ENCODE measurements at regions not wholly inside any gene's neighbourhood (a gene's known extent, or its start where the extent isn't known, plus 50 kb on each side); places are given as distances from the start of the nearest gene placed in this dataset.
"Not testable (repeated sequence)": the region's sequence is repeated elsewhere in the genome, so short reads cannot be mapped to it uniquely, and the experiment has no call there.

DNA sequence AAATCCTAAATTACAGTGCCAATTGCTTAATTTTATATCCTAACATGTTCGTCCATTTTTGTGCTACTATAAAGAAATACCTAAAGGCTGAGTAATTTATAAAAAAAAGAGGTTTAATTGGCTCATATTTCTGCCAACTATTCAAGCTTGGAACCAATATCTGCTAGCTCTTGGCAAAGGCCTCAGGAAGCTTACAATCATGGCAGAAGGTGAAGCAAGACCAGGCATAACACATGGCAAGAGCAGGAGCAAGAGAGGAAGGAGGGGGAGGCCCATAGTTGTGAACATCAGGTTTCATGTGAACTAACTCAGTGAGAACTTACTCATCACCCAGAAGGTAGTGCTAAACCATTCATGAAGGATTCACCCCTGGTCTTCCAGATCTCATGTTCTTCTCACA, 494.3 kb downstream of the CCER1 start:
- ATAC-seq = no peak
- DNase-seq = no peak
- intact Hi-C loops (cut with micrococcal nuclease) = no loop called here

GRCh38 chr12:90456248-90456647, 498.7 kb downstream of the CCER1 start:
- ATAC-seq = no peak
- DNase-seq = no peak
- intact Hi-C loops (cut with micrococcal nuclease) = no loop called here

DNA sequence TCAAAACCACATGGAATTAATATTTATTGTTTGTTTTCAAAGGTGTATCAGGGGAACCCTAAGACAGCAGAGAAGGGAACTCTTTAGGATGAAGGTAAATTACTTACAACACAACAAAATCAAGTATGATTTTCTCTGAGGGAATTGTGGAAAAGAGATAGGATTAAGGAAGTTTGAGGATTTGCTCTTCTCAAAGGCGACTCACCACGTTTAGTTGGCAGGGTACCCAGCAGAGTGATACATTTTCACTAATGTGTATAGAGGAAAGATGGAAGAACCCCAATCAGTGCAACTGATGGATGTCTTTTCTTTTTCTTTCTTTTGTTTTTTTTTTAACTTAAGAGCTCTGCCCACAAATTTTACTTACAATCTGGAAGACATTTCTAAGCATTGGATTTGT, 499.2 kb downstream of the CCER1 start:
- DNase-seq (no peak), ATAC-seq (no peak)
- intact Hi-C loops (cut with micrococcal nuclease) = no loop called here

- no peak for DNase-seq
- ATAC-seq = no peak
- intact Hi-C loops (cut with micrococcal nuclease) = no loop called here
Observed at GRCh38 chr12:90449611-90450010, 505.4 kb downstream of the CCER1 start.

DNA sequence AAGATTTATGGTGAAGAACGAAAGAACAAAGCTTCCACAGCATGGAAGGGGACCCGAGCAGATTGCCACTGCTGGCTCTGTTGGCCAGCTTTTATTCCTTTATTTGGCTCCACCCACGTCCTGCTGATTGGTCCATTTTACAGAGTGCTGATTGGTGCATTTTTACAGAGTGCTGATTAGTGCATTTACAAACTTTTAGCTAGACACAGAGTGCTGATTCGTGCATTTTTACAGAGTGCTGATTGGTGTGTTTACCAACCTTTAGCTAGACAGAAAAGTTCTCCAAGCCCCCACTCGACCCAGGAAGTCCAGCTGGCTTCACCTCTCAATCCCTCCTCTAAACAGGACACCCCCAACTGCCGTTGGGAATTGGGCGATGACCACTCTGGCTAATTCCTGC, 511.5 kb downstream of the CCER1 start:
- intact Hi-C loops (cut with micrococcal nuclease); DNase-seq; ATAC-seq: not testable (repeated sequence)

- intact Hi-C loops (cut with micrococcal nuclease) = no loop called here
- ATAC-seq (no peak), DNase-seq (no peak)
Observed at GRCh38 chr12:90441431-90441830, 513.5 kb downstream of the CCER1 start.

- ATAC-seq = no peak
- DNase-seq = no peak
- intact Hi-C loops (cut with micrococcal nuclease) = no loop called here
Observed at GRCh38 chr12:90428881-90429280, 526.1 kb downstream of the CCER1 start.

- ATAC-seq = peak; percentile 41
- DNase-seq = no peak
- intact Hi-C loops (cut with micrococcal nuclease) = no loop called here
Observed at GRCh38 chr12:90428465-90428864, 526.5 kb downstream of the CCER1 start.

DNA sequence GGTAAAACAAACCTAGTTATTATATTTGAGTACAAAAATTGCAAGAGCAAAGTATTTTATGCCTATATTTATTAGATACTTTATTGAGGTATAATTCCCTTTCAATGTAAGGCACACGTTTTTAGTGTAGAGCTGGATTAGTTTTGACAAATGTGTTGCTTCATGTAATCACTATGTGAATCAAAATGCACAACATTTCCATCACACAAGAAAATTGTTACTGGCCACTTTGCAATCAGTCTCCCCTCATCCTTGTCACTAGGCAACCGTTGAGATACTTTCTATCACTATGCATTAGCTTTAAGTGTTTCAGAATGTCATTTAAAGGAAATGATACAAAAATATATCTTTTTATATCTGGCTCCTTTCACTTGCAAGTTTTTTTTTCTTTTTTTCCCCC, 531.0 kb downstream of the CCER1 start:
- intact Hi-C loops (cut with micrococcal nuclease) = no loop called here
- ATAC-seq = no peak

GRCh38 chr12:90410962-90411361, 544.0 kb downstream of the CCER1 start:
- intact Hi-C loops (cut with micrococcal nuclease) = no loop called here
- DNase-seq (no peak), ATAC-seq (no peak)

More for the DNA sequence above, 531.0 kb downstream of the CCER1 start:
- no peak for DNase-seq

DNA sequence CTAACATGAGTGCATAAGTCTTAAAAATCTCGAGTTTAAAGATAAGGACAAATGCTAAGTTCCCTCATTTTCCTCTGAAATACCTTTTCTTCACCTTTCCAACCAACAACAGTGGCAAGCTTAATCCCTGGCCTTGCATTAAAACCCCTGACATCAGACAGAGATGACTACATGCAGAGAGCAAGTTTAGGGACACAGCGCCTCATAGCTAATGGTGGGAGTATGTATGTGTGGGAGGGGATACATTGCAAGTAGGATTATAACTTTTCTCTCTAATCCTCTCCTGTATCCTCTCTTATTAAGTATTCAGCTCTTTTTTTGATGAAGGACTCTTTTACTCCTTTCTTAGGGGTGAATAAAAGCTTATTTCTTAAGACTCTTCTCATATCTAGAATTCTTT, 547.1 kb downstream of the CCER1 start:
- no peak for ATAC-seq
- DNase-seq = no peak
- intact Hi-C loops (cut with micrococcal nuclease) = no loop called here

- DNase-seq (no peak), ATAC-seq (no peak)
- intact Hi-C loops (cut with micrococcal nuclease) = no loop called here
Observed at GRCh38 chr12:90404071-90404470, 550.9 kb downstream of the CCER1 start.

- DNase-seq = no peak
- ATAC-seq = no peak
- intact Hi-C loops (cut with micrococcal nuclease) = no loop called here
Observed at GRCh38 chr12:90401185-90401584, 553.8 kb downstream of the CCER1 start.

- DNase-seq (no peak), ATAC-seq (no peak)
- intact Hi-C loops (cut with micrococcal nuclease) = no loop called here
Observed at GRCh38 chr12:90399357-90399756, 555.6 kb downstream of the CCER1 start.

DNA sequence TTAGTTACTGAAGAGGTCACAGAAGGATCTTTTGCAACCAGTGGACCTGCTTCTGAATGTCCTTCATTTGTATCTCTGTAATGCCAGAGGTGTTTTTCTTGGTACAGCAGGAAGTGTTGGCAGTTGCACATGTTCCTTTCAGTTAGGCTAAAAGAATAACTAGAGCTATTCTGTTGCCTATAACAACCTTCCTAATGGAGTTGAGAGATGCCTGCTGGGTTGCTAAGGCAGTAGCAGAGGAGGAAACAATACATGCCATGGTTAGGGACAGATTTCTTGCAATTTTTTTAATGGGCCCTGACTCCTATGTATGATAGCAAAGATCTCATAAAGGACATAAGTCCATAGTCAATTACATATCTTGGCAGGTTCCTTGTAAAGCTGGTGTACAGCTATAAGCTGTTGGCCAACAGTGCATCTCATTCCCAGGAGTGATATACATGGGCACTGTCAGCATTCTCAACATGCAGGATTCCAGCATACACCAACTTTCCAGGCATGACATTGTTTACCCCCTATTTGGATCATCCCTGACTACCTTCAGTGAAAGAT, 556.6 kb downstream of the CCER1 start:
- ATAC-seq (no peak), DNase-seq (no peak)
- intact Hi-C loops (cut with micrococcal nuclease) = no loop called here

GRCh38 chr12:90396556-90396955, 558.4 kb downstream of the CCER1 start:
- intact Hi-C loops (cut with micrococcal nuclease) = no loop called here
- no peak for ATAC-seq
- no peak for DNase-seq

GRCh38 chr12:90393652-90394051, 561.3 kb downstream of the CCER1 start:
- ATAC-seq (no peak), DNase-seq (no peak)
- intact Hi-C loops (cut with micrococcal nuclease) = no loop called here

- intact Hi-C loops (cut with micrococcal nuclease) = no loop called here
- no peak for ATAC-seq
- no peak for DNase-seq
Observed at GRCh38 chr12:90393089-90393488, 561.9 kb downstream of the CCER1 start.

DNA sequence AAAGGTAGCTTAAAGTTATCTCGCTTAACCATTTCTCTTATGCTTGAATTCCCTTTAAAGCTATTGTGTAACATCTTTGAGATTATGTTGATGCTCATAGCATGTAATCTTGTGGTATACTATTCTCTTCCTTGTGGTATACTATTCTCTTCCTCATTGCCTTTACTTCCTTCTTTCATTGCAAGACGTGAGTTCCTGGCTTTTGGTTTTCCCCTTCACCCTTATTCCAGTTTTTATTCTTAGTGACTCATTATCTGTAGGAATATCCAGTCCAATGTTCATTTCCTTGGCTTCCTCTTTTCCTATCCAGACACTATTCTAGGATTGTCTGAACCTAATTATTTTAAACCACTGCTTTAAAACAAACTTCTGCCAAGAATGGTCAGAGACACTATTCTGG, 564.0 kb downstream of the CCER1 start:
- no peak for DNase-seq
- intact Hi-C loops (cut with micrococcal nuclease) = no loop called here
- ATAC-seq = no peak

- intact Hi-C loops (cut with micrococcal nuclease) = no loop called here
- DNase-seq (no peak), ATAC-seq (no peak)
Observed at GRCh38 chr12:90368081-90368480, 586.9 kb downstream of the CCER1 start.

DNA sequence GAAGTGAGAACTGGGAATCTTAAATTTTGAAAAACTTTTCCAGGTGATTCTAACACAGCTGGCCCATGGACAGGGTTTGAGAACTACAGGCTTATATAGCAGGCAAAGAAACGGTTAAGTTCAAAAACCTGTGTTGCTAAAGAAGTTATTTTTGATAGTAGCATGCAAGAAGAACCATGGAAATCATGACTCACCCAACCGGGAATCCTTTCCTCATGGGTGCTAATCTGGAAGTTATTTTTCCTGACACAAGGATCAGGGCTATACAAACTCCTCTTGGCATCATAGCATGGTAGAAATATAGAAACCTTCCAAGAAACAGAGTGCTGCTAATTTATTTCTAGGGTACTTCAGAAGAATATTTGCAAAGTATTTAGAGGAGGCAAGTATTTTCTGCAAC, 588.7 kb downstream of the CCER1 start:
- no peak for DNase-seq
- no peak for ATAC-seq
- intact Hi-C loops (cut with micrococcal nuclease) = no loop called here

GRCh38 chr12:90360300-90360699, 594.7 kb downstream of the CCER1 start:
- DNase-seq (no peak), ATAC-seq (no peak)
- intact Hi-C loops (cut with micrococcal nuclease) = no loop called here
